GM18511 (cell line): ENCODE measurements at regions not wholly inside any gene's neighbourhood (a gene's known extent, or its start where the extent isn't known, plus 50 kb on each side); places are given as distances from the start of the nearest gene placed in this dataset.
"Not testable (repeated sequence)": the region's sequence is repeated elsewhere in the genome, so short reads cannot be mapped to it uniquely, and the experiment has no call there.

ENCODE experiments used
- ATAC-seq: cut with Tn5 transposase; IDR thresholded peaks from one replicate; pipeline ENCODE4 v1.9.1; 2021; ENCODE audit warnings: mild to moderate bottlenecking, moderate library complexity; ENCODE audit not compliant: unreplicated experiment

DNA sequence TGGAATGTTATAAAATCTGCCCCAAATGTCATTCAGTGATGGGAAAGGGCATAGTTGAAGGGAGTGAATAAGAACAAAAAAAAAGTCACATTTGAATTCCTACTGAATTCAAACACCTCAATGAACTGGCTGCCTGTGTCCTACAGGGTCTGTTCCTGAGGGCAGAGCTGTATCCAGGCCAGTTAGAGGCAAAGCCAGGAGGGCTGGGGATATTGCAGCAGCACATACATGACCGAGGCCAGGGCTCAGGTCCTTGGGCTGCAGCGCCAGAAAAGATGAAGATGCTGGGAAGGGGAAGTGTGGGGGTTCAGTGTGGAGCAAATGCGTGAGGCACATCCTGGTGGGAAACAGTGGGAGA lies 449.2 kb downstream of the SIPA1L2 start:
- ATAC-seq = no peak

DNA sequence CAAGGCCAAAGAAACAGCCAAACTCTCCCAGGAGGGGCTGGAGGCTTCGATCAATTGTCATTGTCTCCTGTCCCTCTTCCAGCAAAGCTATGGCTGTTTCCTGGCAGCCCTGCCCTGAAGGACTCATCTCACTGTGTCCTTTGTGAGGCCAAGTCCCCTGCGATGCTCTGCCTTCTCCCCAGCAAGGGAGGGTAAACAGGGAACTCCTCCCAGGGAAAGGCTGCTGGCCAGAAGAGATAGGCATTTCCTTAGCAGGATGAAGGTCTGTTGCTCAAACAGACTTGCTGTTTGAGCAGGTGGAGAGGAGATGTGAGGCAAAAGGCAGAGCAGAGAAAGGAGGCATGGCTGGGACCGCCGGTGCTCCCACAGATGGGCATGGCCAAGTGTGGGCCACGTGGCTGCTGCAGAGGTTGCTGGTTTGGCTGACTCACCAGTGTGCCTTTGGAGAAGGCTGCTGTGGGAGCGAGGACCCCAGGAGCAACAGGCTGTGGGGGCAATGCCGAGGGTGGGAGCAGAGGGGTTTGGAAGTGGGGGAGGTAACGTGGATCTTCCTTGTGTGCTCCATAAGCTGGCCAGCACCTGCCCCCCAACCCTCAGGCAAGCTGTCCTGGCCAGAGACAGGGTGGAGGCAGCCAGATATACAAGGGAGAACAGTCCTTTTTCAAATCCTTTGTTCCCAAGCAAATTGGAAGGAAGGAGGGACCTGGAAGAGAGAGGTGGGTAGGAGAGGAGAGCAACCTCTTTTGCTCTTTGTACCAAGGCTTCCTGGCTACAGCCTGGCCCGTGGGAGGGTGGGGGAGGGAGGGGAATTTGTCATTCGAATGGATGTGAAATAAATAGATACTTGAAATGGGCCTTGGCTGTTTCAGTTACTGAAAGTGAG lies 449.8 kb downstream of the SIPA1L2 start:
- ATAC-seq = no peak

DNA sequence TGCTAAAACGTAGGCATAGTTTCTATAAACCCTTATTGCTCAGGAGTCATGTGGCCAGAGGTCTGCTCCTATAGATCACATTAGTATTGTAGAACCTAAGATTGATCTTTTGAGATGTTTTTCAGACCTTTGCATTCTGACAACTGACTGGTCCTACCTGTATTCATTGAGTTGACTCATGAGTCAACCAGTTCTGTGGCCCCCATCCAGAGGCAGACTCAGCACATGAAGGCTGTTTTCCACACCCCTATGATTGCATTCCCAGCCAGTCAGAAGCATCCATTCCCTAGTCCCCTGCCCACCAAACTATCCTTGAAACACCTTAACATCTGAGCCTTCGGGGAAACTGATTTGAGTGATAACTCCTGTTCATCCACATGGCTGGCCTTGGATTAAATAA lies 451.7 kb downstream of the SIPA1L2 start:
- ATAC-seq = no peak

DNA sequence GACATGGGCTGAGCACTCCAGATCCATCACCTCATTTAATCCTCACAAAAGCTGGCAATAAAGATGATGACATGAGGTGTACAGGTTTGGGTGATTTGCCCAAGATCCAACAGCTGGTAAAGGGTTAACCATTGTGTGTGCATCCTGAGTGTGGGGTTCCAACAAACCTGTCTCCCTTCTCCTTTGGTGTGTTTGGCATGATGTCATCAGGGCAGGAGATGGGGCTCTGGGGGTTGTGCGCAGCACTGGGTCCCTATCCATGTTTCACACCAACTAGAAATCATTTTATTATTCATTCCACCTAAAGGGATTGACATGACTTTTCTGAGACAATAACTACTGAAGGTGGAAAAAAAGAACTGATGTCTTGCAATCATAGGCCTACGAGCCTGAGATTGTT lies 452.5 kb downstream of the SIPA1L2 start:
- no peak for ATAC-seq

DNA sequence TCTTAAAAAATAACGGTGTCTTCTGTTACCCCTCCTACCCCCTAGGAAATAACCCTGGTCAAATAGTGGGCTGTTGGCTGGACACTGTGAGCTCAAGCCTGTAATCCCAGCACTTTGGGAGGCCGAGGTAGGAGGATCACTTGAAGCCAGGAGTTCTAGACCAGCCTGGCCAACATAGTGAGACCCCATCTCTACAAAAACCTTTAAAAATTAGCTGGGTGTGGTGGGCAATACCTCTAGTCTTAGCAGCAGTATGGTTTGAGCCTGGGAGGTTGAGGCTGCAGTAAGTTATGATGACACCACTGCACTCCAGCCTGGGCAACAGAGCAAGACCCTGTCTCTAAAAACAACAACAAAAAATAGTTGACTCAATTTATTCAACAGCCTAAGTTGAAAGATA lies 453.7 kb downstream of the SIPA1L2 start:
- no peak for ATAC-seq

DNA sequence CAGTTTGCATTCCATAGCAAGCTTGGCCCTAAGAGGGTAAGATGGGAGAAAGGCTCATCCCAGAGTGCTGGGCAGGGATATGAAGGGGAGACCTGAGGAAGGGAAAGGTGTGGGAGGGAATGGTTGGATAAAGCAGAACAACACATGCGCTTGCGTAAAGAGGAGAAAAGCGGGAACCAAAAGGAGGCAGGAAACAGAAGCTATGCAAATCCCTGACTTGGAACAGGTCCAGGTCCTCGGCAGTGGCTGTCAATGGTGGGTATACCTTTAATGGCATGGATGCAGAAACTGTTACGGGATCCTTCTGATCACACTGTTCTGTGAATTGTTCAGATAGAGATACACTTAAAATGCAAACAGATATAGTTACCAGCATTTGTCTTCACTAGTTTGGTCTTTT lies 455.6 kb downstream of the SIPA1L2 start:
- no peak for ATAC-seq

DNA sequence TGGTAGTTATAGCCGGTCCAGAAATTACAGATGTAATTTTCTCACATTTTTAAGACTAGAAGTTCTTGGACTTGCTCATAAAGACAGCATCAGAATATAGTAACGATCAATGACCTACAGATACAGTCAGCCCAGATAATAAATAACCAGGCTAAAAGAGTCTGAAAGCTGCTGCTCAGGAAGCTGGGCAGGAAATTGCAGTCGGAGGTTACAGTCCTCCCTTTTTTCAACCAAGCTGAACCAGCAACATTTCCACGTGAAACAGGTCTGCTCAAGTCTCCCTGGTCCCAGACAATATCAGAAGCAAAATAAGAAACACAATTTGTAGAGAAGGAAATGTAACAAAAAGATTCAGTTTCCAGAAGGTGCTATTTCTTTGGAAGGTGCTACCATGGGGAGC lies 457.4 kb downstream of the SIPA1L2 start:
- no peak for ATAC-seq

DNA sequence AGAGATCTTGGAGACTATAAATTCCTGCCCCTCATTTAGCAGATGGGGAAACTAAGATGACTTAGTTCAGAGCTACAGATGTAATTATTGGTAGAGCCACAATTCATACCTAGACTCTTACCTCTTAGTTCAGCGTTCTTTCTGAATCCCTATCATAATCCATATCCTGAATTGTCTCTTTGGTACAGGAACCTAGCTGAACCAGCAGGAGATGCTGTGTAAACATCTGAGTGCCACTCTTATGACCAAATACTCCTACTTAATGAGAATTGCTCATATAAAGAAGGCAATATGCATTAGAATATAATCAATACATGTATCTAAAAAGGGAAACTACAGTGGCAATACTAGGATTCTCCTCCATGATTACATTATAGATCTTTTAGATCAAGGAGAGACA lies 459.0 kb downstream of the SIPA1L2 start:
- no peak for ATAC-seq

DNA sequence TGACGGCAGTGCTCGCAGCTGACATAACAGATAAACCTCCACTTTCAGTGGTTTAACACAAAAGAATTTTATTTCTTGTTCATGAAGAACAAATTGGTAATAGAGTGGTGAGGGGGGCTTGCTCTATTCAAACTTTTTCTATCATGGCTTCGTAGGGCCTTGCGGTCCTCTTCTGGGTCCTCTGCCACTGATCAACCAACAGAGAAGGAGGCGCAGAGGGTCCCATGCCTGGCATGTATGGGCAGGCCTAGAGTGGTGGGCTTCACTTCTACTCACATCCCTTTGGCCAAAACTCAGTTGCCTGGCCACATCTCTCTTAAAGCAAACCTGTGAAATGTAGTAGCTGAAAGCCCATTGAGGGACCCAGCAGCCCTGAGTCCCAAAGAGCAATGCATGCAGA lies 460.5 kb downstream of the SIPA1L2 start:
- no peak for ATAC-seq

DNA sequence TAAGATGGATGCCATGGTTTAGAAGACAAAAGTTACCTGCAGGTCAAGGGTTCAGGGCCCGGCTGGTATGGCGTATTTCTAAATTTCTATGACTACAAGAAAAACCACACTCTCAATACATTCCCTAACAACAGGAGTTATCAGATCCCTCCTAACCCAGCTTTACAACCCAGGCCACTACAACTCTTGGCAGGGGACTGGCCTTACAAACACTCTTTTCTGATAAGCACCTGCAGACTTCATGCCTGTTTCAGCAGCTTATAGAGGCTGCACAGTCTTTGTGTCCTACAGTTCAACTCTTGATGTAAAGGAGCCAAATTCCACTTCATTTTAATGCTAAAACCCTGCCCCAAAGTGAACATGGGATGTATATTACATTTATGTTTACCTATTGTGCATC lies 461.4 kb downstream of the SIPA1L2 start:
- no peak for ATAC-seq

DNA sequence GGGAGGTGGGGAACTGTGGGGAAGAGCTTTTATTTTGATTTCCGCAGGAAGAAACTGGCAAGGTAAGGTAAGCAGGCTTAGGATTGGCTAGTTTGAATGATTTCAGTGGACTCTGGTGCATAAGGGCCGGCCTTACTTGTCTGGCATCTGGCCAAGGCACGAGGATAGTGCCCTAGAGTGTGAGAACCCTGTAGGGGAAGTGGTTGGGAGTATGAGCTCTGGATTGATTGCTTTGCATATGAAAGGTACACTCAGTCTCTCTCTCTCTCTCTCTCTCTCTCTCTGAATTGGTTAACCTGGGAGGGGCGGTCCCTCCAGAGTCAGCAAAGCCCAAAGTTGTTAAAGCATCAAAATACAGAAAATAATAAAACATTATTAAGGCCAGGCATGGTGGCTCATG lies 463.0 kb downstream of the SIPA1L2 start:
- ATAC-seq = no peak

DNA sequence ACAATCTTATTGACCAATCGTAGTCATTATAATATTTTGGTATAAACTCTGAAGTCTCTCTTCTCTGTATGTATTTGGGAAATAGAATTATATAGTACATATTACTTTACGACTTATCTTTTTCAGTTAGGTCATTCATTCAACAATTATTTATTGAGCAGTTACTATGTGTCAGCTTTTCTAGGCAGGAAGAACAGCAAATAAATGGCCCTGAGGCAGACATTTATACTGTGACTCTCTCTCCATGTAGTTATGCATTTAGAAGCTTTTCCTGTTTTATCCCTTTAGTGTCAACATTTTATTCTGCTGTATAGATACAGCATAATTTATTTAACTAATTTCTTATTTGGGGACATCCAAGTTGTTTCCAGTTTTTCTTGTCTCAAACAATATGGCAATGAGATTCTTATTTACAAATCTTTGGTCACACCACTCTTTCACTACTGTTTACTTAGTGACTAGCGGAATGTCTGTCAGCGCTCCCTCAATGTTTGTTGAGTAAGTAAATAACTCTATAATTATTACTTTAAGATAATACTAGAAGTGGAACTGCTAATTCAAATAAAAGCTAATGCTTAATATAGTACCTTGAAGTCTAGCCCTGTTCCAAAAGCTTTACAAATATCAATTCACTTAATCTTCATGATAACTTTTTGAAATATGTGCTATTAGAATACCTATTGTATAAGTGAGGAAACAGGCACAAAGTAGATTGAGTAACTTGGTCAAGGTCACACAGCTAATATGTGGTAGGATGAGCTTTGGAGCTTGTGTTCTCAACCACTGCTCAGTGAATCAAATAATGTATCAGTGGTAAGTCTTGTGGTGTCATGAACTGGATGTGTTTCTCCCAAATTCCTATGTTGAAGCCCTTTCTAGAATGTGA lies 465.6 kb downstream of the SIPA1L2 start:
- no peak for ATAC-seq

DNA sequence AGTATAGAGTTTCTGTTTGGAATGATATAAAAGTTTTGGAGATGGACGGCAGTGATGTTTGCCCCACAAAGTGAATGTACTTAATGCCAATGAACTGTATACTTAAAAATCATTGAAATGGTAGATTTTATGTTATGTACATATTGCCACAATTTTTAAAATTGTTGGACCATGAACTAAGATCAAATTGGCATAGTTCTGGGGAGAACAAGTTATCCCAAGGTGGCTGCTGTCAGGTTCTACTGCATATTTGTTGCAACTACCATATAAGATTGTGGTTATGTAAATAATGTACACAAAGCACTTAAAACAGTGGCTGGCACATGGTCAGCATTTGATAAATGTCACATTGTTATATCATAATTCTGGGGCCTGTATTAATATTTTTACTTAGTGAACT lies 466.4 kb downstream of the SIPA1L2 start:
- no peak for ATAC-seq

DNA sequence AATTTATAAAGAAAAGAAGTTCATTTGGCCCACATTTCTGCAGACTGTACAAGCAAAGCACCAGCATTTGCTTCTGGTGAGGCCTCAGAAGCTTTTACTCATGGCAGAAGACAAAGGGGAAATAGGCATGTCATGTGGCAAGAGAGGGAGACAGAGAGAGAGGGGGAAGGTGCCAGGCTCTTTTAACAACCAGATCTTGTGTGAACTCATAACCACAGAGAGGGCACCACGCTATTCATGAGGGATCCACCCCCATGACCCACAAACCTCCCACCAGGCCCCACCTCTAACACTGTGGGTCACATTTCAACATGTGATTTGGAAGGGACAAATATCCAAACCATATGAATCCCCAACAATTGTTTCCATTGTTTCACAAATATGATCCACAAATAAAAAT lies 467.9 kb downstream of the SIPA1L2 start:
- no peak for ATAC-seq

DNA sequence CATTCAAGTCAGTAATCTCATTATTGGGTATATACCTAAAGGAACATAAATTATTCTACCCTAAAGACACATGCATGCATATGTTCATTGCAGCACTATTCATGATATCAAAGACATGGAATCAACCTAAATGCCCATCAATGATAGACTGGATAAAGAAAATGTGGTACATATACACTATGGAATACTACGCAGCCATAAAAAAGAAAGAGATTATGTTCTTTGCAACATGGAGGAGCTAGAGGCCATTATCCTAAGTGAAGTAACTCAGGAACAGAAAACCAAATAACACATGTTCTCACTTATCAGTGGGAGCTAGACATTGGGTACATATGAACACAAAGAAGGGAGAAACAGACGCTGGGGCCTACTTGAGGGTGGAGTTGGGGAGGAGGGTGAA lies 471.4 kb downstream of the SIPA1L2 start:
- ATAC-seq = not testable (repeated sequence)

DNA sequence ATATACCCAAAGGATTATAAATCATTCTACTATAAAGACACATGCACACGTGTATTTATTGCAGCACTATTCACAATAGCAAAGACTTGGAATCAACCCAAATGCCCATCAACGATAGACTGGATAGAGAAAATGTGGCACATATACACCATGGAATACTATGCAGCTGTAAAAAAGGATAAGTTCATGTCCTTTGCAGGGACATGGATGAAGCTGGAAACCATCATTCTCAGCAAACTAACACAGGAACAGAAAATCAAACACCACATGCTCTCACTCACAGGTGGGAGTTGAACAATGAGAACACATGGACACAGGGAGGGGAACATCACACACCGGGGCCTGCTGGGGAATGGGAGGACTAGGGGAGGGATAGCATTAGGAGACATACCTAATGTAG lies 473.9 kb downstream of the SIPA1L2 start:
- not testable (repeated sequence) for ATAC-seq

DNA sequence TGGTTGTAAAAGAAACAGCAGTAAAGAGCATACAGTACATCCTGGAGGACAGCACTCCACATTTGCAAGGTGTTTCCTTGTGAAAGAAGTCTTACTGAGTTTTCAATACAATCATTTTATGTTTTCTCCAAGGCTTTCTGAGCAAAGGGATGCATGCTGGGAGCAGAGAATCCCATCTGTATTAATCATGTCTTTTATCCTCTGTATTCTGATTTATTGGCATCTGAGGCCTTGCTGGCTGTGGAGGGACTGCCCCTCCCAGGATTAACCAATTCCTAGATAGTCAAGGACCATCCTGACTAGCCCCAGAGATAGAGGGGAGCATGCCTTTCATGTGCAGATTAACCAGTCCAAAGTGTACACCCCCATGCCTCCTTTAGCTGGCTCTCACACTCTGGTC lies 476.3 kb downstream of the SIPA1L2 start:
- ATAC-seq = no peak

DNA sequence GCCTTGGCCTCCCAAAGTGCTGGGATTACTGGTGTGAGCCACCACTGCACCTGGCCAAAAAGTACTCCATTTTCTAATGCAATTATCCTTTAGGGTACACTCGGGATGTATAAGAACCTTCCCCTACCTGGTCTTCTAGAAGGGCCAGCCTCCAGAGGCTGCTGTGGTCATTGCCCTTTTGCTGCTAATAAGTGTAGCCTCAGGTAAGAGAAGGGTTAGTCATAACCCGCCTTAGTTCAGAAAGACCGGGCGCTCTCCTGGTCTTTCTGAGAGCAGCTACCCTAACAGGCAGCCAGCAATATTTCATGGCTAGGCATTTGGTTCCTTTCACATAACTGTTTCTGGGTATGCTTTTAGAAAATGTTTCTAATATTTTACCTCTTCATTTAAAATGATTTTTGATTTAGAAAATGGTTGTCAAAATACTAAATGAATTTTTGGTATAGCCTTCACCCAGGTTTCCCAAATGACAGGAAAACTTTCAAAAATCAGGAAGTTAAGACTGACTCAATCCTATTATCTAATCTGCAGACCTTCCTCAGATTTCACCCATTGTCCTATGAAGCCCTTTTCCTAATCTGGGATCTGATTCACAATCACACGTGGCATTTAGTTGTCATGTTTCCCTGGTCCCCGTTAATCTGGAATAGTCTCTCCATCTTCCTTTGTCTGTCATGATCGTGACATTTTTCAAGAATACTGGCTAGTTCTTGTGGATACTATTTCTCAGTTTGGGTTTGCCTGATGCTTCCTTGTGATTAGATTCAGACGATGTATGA lies 479.0 kb downstream of the SIPA1L2 start:
- no peak for ATAC-seq

DNA sequence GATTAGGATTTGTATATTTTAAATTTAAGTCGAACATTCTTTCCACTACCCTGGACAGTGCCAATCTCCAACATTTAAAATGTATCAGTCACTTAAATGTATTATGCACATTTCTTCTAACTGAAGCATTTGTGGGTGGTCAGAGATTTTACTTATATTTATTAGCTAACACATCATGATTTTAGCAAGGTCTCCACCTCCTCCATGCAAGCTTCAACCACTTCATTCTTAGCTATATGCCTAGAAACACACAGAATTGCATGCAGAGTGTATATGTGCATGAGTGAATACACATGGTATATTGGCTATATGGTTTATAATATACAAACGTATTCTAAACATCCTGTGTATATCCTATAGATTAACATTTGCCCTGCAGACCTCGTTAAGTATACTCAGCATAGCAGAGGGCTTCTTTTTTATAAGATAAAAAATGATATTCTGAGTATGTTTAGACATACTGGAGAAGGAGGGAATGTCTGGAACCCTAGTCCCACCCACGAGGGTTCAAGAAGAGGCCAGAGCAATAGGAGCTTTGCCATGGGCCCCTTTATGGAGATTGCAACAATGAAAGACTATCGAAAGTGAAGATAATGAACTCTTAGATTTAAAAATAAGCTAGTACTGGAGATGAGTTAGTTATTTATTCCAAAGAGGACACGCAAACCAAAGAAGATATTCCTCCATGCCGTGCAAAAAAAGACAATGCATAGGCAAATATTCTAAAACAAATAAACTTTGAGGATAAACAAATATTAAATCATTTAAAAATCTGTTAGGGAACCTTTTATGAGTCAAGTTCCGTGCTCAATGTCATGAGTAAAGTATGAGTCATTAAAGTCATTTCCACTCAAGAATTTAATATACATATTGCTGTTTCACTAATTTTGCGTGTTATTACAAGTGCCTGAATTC lies 480.4 kb downstream of the SIPA1L2 start:
- ATAC-seq = no peak

DNA sequence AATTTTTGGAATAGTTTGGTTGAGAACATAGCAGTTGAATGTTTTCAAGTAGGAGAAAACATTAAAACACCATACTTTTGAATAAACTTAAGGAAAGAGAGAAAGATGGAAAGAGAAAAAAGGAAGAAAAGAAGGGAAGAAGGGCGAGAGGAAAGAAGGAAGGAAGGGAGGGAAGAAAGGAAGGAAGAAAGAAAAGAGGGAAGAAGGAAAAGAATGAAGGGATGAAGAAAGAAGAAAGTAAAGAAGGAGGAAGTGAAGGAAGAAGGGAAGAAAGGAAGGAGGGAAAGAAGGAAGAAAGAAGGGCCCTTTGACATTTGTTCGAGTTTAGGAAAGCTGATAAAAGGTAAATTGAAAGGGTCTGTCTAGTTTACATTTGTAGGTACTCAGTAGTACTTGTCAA lies 482.7 kb downstream of the SIPA1L2 start:
- ATAC-seq = no peak
